H1 (cell line): ENCODE measurements at regions not wholly inside any gene's neighbourhood (a gene's known extent, or its start where the extent isn't known, plus 50 kb on each side); places are given as distances from the start of the nearest gene placed in this dataset.

Experiments
- CHD2 ChIP-seq: IDR thresholded peaks from 2 replicates; pipeline ENCODE4 v1.6.1; 2012; ENCODE audit warnings: low read length, improper control_type of control experiment
- CREB1 ChIP-seq: IDR thresholded peaks from 2 replicates; pipeline ENCODE4 v1.6.1; 2012; ENCODE audit warnings: inconsistent platforms
- EGR1 ChIP-seq: IDR thresholded peaks from 2 replicates; pipeline ENCODE4 v1.6.1; 2011; ENCODE audit warnings: low read depth, low read length, borderline replicate concordance
- EZH2 ChIP-seq: fragments of 200-600 bp; sonication (generic); IDR thresholded peaks from 2 replicates; pipeline ENCODE4 v1.7.1; 2012; ENCODE audit warnings: low read depth, mild to moderate bottlenecking, moderate library complexity, low read length, inconsistent platforms; ENCODE audit not compliant: severe bottlenecking
- GABPA ChIP-seq: IDR thresholded peaks from 2 replicates; pipeline ENCODE4 v1.6.1; 2011; ENCODE audit warnings: mild to moderate bottlenecking, low read length, moderate library complexity, borderline replicate concordance; ENCODE audit not compliant: insufficient read depth
- POLR2A ChIP-seq, 2 experiments: IDR thresholded peaks; 1 replicate in 1 of 2; 2 replicates in 1 of 2; pipeline ENCODE4 v1.6.1; 2011; ENCODE audit warnings: low read depth in 2 of 2, low read length in 2 of 2, mild to moderate bottlenecking in 2 of 2; ENCODE audit errors: control extremely low read depth in 1 of 2
- POLR2AphosphoS5 ChIP-seq: IDR thresholded peaks from 2 replicates; pipeline ENCODE4 v1.6.1; 2011; ENCODE audit warnings: low read depth, low read length
- RAD21 ChIP-seq, 2 experiments: IDR thresholded peaks in 1 of 2; conservative IDR thresholded peaks in 1 of 2; 2 replicates each; pipeline ENCODE4 v1.6.1; 2011; ENCODE audit warnings: low read depth in 2 of 2, low read length in 2 of 2, improper control_type of control experiment in 1 of 2, inconsistent platforms in 1 of 2, mild to moderate bottlenecking in 1 of 2, moderate library complexity in 1 of 2
- SRF ChIP-seq: IDR thresholded peaks from 2 replicates; pipeline ENCODE4 v1.6.1; 2011; ENCODE audit warnings: mild to moderate bottlenecking, low read depth, low read length, moderate library complexity
- ZNF274 ChIP-seq: IDR thresholded peaks from 2 replicates; pipeline ENCODE4 v1.7.0; 2012; ENCODE audit warnings: low read length, borderline replicate concordance; ENCODE audit errors: extremely low read depth
- TF ChIP-seq, protein P1 (sequence below), 3 experiments: IDR thresholded peaks; 1 replicate in 2 of 3; 2 replicates in 1 of 3; pipeline versions ENCODE4 v1.5.1 to v1.6.1; 2011; ENCODE audit warnings: low read length in 3 of 3, mild to moderate bottlenecking in 3 of 3, inconsistent platforms in 2 of 3, low read depth in 1 of 3, moderate library complexity in 1 of 3; ENCODE audit not compliant: insufficient read depth in 1 of 3; ENCODE audit errors: control extremely low read depth in 1 of 3
- TF ChIP-seq, protein P2 (sequence below): IDR thresholded peaks from 2 replicates; pipeline ENCODE4 v1.6.1; 2011; ENCODE audit warnings: low read length, improper control_type of control experiment

DNA sequence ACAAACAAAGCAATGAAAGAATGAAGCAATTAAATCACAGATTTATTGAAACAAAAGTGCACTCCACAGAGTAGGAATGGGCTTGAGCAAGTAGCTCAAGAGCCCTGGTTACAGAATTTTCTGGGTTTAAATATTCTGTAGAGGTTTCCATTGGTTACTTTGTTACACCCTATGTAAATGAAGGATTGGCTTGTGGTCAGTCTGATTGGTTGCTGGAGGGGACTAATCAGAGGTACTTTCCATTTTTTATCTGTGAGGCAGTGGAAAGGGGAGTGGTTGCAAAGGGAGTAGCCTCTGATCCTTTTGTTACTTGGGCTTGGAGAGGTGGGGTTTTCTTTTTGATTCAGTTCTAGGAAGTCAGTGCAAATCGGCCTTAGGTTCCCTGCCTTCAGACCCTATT lies 253.3 kb downstream of the ARL6IP6 start:
- TF ChIP-seq RAD21 (IDR thresholded peaks at IDR 0.05 in 1 of 2, conservative IDR thresholded peaks at IDR 0.05 in 1 of 2; ENCODE audit: low read depth in 2 of 2, low read length in 2 of 2) (no peak), POLR2A (IDR thresholded peaks at IDR 0.05; ENCODE audit: control extremely low read depth in 1 of 2, low read depth in 2 of 2, low read length in 2 of 2) (no peak), SRF (no peak), EZH2 (no peak), EGR1 (no peak), CREB1 (no peak), CHD2 (no peak), GABPA (no peak), ZNF274 (no peak), POLR2AphosphoS5 (no peak)
- TF ChIP-seq, protein P1, sequence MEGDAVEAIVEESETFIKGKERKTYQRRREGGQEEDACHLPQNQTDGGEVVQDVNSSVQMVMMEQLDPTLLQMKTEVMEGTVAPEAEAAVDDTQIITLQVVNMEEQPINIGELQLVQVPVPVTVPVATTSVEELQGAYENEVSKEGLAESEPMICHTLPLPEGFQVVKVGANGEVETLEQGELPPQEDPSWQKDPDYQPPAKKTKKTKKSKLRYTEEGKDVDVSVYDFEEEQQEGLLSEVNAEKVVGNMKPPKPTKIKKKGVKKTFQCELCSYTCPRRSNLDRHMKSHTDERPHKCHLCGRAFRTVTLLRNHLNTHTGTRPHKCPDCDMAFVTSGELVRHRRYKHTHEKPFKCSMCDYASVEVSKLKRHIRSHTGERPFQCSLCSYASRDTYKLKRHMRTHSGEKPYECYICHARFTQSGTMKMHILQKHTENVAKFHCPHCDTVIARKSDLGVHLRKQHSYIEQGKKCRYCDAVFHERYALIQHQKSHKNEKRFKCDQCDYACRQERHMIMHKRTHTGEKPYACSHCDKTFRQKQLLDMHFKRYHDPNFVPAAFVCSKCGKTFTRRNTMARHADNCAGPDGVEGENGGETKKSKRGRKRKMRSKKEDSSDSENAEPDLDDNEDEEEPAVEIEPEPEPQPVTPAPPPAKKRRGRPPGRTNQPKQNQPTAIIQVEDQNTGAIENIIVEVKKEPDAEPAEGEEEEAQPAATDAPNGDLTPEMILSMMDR (IDR thresholded peaks at IDR 0.05; ENCODE audit: control extremely low read depth in 1 of 3, insufficient read depth in 1 of 3, low read depth in 1 of 3, low read length in 3 of 3), result no peak
- TF ChIP-seq, protein P2, sequence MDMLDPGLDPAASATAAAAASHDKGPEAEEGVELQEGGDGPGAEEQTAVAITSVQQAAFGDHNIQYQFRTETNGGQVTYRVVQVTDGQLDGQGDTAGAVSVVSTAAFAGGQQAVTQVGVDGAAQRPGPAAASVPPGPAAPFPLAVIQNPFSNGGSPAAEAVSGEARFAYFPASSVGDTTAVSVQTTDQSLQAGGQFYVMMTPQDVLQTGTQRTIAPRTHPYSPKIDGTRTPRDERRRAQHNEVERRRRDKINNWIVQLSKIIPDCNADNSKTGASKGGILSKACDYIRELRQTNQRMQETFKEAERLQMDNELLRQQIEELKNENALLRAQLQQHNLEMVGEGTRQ, result no peak
